Activated CD4-positive, alpha-beta T cell treated with anti-CD3 and anti-CD28 coated beads for 36 hours (primary cell): ENCODE measurements at regions not wholly inside any gene's neighbourhood (a gene's known extent, or its start where the extent isn't known, plus 50 kb on each side); places are given as distances from the start of the nearest gene placed in this dataset.
"Not testable (repeated sequence)": the region's sequence is repeated elsewhere in the genome, so short reads cannot be mapped to it uniquely, and the experiment has no call there.

Experiments
- ATAC-seq: fragments of 200-7000 bp; cut with Tn5 transposase; one replicate; pipeline ENCODE4 v1.10.0; 2021; ENCODE audit warnings: mild to moderate bottlenecking, moderate library complexity
- CTCF ChIA-PET: fragments of 350-600 bp; sonication (Branson Sonifier 250); formaldehyde crosslinking; loops from one replicate; lab custom pipeline; 2021; ENCODE audit warnings: antibody characterized with exemption; lab: Charles Lee
- POLR2A ChIA-PET: fragments of 350-600 bp; sonication (Branson Sonifier 250); formaldehyde crosslinking; loops from one replicate; lab custom pipeline; 2021; ENCODE audit warnings: antibody characterized with exemption, inconsistent platforms; lab: Charles Lee
- DNase-seq: peaks from one replicate; pipeline ENCODE4 v3.0.0-alpha.2; 2020
- H3K27ac Mint-ChIP-seq: one replicate; pipeline ENCODE4 v1.8.0; 2021; ENCODE audit warnings: mixed read lengths
- H3K27me3 Mint-ChIP-seq: one replicate; pipeline ENCODE4 v1.8.0; 2021; ENCODE audit warnings: mixed read lengths
- H3K36me3 Mint-ChIP-seq: one replicate; pipeline ENCODE4 v1.8.0; 2021; ENCODE audit warnings: low read depth, mixed read lengths
- H3K4me1 Mint-ChIP-seq: one replicate; pipeline ENCODE4 v1.8.0; 2021; ENCODE audit warnings: mixed read lengths
- H3K4me3 Mint-ChIP-seq: one replicate; pipeline ENCODE4 v1.8.0; 2021; ENCODE audit warnings: mild to moderate bottlenecking, moderate library complexity, mixed read lengths
- H3K9me3 Mint-ChIP-seq: one replicate; pipeline ENCODE4 v1.8.0; 2021; ENCODE audit warnings: low read depth, mixed read lengths
- intact Hi-C, 2 experiments: fragments of 100-400 bp; cut with DNase I in 1 of 2; cut with micrococcal nuclease in 1 of 2; formaldehyde crosslinking; loops; one replicate each; pipeline versions ENCODE4 v1.14.2 to v1.15.1; 2022 to 2024; cut with DNase I, micrococcal nuclease

DNA sequence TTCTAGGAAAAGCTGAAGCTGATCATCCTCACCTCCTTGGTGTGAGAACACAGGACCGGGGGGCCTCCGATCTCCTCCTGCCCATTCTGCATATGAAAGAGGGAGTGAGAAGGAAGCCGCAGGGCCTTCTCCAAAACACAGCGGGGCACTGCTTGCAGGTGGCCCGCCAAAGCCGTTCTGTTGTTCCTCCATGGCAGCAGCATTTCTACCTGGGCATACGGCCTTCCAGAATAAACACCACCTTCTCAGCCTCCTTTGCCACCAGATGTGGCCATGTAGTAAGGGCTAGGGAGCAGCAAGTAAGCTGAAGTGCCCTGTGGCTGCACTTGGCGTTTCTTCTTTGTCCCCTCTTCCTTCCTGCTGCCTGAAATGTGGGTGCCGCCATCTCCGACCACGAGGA is 214.9 kb downstream of the TOMM20 start:
- intact Hi-C loops, result no loop called here
- CTCF ChIA-PET, result no interaction called here
- ATAC-seq (no peak), DNase-seq (no peak)
- H3K27ac Mint-ChIP-seq, result no peak overlapping the region
- no peak overlapping the region for H3K4me3 Mint-ChIP-seq
- peaks cover 23% of the 10 kb centered on the region for H3K4me1 Mint-ChIP-seq
- no peaks in the 10 kb centered on the region for H3K27me3 Mint-ChIP-seq
- H3K9me3 Mint-ChIP-seq, result no peaks in the 10 kb centered on the region
- POLR2A ChIA-PET, result no interaction called here
- no peaks in the 10 kb centered on the region for H3K36me3 Mint-ChIP-seq

DNA sequence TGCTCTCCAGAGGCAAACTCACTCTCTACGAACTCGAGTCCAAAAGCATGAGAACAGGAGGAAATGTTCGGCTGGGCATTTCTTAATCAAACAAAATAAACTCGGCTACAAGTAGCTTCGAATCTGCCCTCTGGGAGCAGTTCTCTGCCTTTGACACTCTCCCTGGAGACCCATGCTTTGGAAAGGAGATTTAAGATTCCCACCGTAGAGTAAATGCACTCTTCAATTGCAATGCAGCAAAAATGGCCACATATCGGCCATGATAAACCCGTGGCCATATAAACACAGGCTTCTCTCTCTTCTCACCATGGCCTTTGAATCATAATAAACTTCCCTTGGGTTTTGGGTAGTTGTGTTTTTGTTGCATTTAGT is 215.4 kb downstream of the TOMM20 start:
- Mint-ChIP-seq H3K27me3 (no peaks in the 10 kb centered on the region), H3K4me3 (no peak overlapping the region), H3K27ac (no peak overlapping the region), H3K4me1 (peaks cover 23% of the 10 kb centered on the region), H3K36me3 (no peaks in the 10 kb centered on the region), H3K9me3 (no peaks in the 10 kb centered on the region)
- CTCF ChIA-PET, result no interaction called here
- DNase-seq (no peak), ATAC-seq (no peak)
- POLR2A ChIA-PET, result no interaction called here
- intact Hi-C loops, result no loop called here

GRCh38 chr1:234912548-234913277 is 215.9 kb downstream of the TOMM20 start:
- no peak for DNase-seq
- Mint-ChIP-seq H3K27ac (peak overlapping the region; percentile 63), H3K4me3 (no peak overlapping the region), H3K9me3 (no peaks in the 10 kb centered on the region), H3K36me3 (no peaks in the 10 kb centered on the region), H3K27me3 (no peaks in the 10 kb centered on the region), H3K4me1 (peaks cover 23% of the 10 kb centered on the region)
- CTCF ChIA-PET, result interaction anchor here (0.7 kb wide), 1 partner anchor 169 kb away, joined by 3 read pairs; no protein-coding TSS in a partner anchor
- POLR2A ChIA-PET, result no interaction called here
- intact Hi-C loops, result no loop called here
- ATAC-seq, result no peak

DNA sequence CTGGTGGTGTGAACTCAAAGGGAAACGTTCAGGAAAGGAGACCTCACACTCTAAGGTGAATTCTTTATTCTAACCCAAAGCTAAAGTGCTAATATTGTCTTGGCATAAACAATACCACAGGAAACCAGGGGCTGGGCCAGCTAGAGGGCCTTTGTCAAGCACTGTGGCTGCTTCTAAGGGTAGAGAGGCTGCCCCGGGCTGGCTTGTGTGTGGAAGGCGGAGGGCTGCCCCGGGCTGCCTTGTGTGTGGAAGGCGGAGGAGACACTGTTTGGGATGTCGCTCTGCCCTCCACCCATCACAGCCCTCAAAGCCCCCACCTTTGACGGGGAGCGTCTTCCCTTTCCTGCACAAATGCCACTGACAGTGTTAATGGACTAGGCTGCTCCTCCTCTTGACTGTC is 216.8 kb downstream of the TOMM20 start:
- POLR2A ChIA-PET, result no interaction called here
- ATAC-seq (no peak), DNase-seq (no peak)
- Mint-ChIP-seq H3K4me3 (no peak overlapping the region), H3K27ac (no peak overlapping the region), H3K27me3 (no peaks in the 10 kb centered on the region), H3K4me1 (peaks cover 23% of the 10 kb centered on the region), H3K9me3 (no peaks in the 10 kb centered on the region), H3K36me3 (no peaks in the 10 kb centered on the region)
- intact Hi-C loops, result no loop called here
- CTCF ChIA-PET, result no interaction called here

- POLR2A ChIA-PET, H3K9me3 Mint-ChIP-seq, H3K27me3 Mint-ChIP-seq, ATAC-seq, DNase-seq, intact Hi-C loops, H3K4me3 Mint-ChIP-seq, H3K36me3 Mint-ChIP-seq, H3K27ac Mint-ChIP-seq: not testable (repeated sequence)
- CTCF ChIA-PET, result interaction anchor here (0.9 to 1.4 kb wide), 2 partner anchors 14 kb away, joined by 3 read pairs; no protein-coding TSS in a partner anchor
- H3K4me1 Mint-ChIP-seq, result peaks cover 23% of the 10 kb centered on the region
Measured at GRCh38 chr1:234911136-234911535, 217.5 kb downstream of the TOMM20 start.

DNA sequence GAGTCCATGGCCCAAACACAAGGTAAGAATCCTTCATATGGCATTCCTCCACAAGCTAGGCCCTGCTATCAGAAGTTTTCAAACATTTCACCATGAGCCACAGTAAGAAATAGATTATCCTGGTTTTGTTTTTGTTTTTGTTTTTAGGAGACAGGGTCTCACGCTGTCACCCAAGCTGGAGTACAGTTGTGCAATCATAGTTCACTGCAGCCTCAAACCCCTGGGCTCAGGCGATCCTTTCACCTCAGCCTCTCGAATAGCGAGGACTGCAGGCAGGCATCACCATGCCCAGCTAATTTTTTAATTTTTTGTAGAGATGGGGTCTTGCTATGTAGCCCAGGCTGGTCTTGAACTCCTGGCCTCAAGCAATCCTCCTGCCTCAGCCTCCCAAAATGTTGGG is 218.8 kb downstream of the TOMM20 start:
- Mint-ChIP-seq H3K36me3 (no peaks in the 10 kb centered on the region), H3K27me3 (no peaks in the 10 kb centered on the region), H3K4me3 (no peak overlapping the region), H3K27ac (no peak overlapping the region), H3K9me3 (no peaks in the 10 kb centered on the region), H3K4me1 (peaks cover 23% of the 10 kb centered on the region)
- ATAC-seq (no peak), DNase-seq (no peak)
- intact Hi-C loops, result no loop called here
- ChIA-PET POLR2A (no interaction called here), CTCF (interaction anchor here (0.7 to 1.4 kb wide), 2 partner anchors 15 to 69 kb away, joined by 3 read pairs; no protein-coding TSS in a partner anchor)

- H3K4me1 Mint-ChIP-seq, result peaks cover 23% of the 10 kb centered on the region
- POLR2A ChIA-PET, result no interaction called here
- no peak overlapping the region for H3K27ac Mint-ChIP-seq
- no peaks in the 10 kb centered on the region for H3K27me3 Mint-ChIP-seq
- CTCF ChIA-PET, result interaction anchor here (0.7 kb wide), 1 partner anchor 69 kb away, joined by 3 read pairs; no protein-coding TSS in a partner anchor
- ATAC-seq, result no peak
- no peak for DNase-seq
- H3K9me3 Mint-ChIP-seq, result no peaks in the 10 kb centered on the region
- no peaks in the 10 kb centered on the region for H3K36me3 Mint-ChIP-seq
- H3K4me3 Mint-ChIP-seq, result no peak overlapping the region
- intact Hi-C loops, result no loop called here
Measured at GRCh38 chr1:234909307-234909810, 219.3 kb downstream of the TOMM20 start.

GRCh38 chr1:234908571-234908970 is 220.1 kb downstream of the TOMM20 start:
- no peaks in the 10 kb centered on the region for H3K27me3 Mint-ChIP-seq
- ChIA-PET CTCF (no interaction called here), POLR2A (no interaction called here)
- ATAC-seq (no peak), DNase-seq (no peak)
- H3K27ac Mint-ChIP-seq, result no peak overlapping the region
- H3K4me1 Mint-ChIP-seq, result peaks cover 23% of the 10 kb centered on the region
- no peak overlapping the region for H3K4me3 Mint-ChIP-seq
- H3K9me3 Mint-ChIP-seq, result no peaks in the 10 kb centered on the region
- no peaks in the 10 kb centered on the region for H3K36me3 Mint-ChIP-seq
- intact Hi-C loops, result no loop called here

GRCh38 chr1:234907940-234908405 is 220.7 kb downstream of the TOMM20 start:
- DNase-seq, result no peak
- CTCF ChIA-PET, result interaction anchor here (0.9 to 1.3 kb wide), 2 partner anchors 11 to 208 kb away, joined by 3 read pairs; no protein-coding TSS in a partner anchor
- intact Hi-C loops, result no loop called here
- no peak overlapping the region for H3K4me3 Mint-ChIP-seq
- H3K4me1 Mint-ChIP-seq, result peaks cover 19% of the 10 kb centered on the region
- no peaks in the 10 kb centered on the region for H3K27me3 Mint-ChIP-seq
- ATAC-seq, result no peak
- no peak overlapping the region for H3K27ac Mint-ChIP-seq
- H3K36me3 Mint-ChIP-seq, result no peaks in the 10 kb centered on the region
- H3K9me3 Mint-ChIP-seq, result no peaks in the 10 kb centered on the region
- POLR2A ChIA-PET, result no interaction called here

GRCh38 chr1:234907208-234907939 is 221.3 kb downstream of the TOMM20 start:
- intact Hi-C loops, result no loop called here
- ATAC-seq (no peak), DNase-seq (no peak)
- H3K9me3 Mint-ChIP-seq, result no peaks in the 10 kb centered on the region
- H3K27me3 Mint-ChIP-seq, result no peaks in the 10 kb centered on the region
- POLR2A ChIA-PET, result no interaction called here
- no peak overlapping the region for H3K27ac Mint-ChIP-seq
- no peaks in the 10 kb centered on the region for H3K36me3 Mint-ChIP-seq
- CTCF ChIA-PET, result interaction anchor here (0.9 to 1.3 kb wide), 2 partner anchors 11 to 207 kb away, joined by 3 read pairs; no protein-coding TSS in a partner anchor
- H3K4me1 Mint-ChIP-seq, result peaks cover 14% of the 10 kb centered on the region
- no peak overlapping the region for H3K4me3 Mint-ChIP-seq

DNA sequence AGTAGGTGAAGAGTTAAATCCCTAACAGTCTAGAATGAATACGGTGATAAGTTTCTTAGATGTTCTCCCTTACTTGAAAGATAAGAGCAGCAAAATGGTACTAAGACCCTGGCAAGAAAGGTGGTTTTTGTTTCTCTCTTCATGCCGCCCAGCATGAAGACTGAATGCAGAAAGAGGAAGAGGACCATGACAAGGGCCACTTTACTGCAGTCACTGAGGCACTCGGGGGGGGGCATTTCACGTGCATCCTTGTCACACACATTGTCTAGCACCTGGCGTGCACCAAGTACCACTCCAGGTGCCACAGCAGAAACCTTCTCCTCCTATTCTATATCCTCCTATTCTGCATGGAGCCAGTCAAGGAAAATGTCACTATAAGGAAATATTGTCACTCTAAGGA is 222.0 kb downstream of the TOMM20 start:
- no peak overlapping the region for H3K4me3 Mint-ChIP-seq
- no peak overlapping the region for H3K27ac Mint-ChIP-seq
- H3K27me3 Mint-ChIP-seq, result no peaks in the 10 kb centered on the region
- CTCF ChIA-PET, result no interaction called here
- ATAC-seq (no peak), DNase-seq (no peak)
- no peaks in the 10 kb centered on the region for H3K9me3 Mint-ChIP-seq
- H3K4me1 Mint-ChIP-seq, result peaks cover 8% of the 10 kb centered on the region
- no peaks in the 10 kb centered on the region for H3K36me3 Mint-ChIP-seq
- intact Hi-C loops, result no loop called here
- POLR2A ChIA-PET, result no interaction called here
